Fibroblast of lung (primary cell): ENCODE measurements at regions not wholly inside any gene's neighbourhood (a gene's known extent, or its start where the extent isn't known, plus 50 kb on each side); places are given as distances from the start of the nearest gene placed in this dataset.

Experiments
- EZH2 ChIP-seq: IDR thresholded peaks from 2 replicates; pipeline ENCODE4 v1.5.1; 2012; ENCODE audit warnings: low read length, control low read depth, mild to moderate bottlenecking; ENCODE audit errors: missing control alignments
- TF ChIP-seq, protein P1 (sequence below), 2 donors: IDR thresholded peaks in 1 of 2; conservative IDR thresholded peaks in 1 of 2; 1 replicate in 1 of 2; 2 replicates in 1 of 2; pipeline ENCODE4 v1.5.1; 2011 to 2012; ENCODE audit warnings: low read length in 2 of 2, control low read depth in 1 of 2, inconsistent platforms in 1 of 2, low read depth in 1 of 2, mild to moderate bottlenecking in 1 of 2

DNA sequence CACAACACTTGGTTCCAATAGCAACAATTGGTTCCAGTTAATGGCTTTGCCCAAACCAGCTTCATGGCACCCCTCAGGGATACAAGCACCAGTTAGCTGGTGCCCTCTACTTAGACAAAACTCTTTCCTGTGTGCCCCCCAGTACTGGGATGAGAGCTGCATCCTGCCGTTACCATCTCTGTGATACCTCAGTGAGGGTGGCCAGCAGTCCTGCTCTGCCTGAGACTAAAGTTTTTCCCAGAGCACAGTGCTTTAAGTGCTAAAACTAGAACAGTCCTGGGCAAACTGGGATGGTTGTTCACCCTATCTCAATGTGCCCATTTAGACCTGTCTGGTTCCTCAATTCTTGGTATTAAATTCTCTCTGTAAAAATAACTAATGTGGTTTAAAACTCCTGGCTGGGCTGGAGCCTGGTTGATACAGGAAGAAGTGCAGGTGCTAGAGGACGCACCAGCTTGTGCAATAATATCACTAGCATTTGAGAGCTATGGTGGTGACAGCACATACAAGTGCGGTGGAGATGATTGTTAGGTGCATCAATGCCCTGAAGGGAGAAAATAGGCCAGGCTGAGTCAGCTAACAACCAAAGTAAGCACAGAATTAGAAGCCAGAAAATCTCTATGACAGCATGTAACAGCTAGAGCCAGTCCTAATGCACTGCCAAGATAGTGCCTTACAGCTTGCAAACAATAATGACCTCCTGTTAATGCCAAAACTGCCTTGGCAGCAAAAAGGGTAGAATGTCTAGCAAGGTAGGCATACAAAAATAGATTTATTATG, 179.8 kb upstream of the GALNT2 start:
- TF ChIP-seq, protein P1, sequence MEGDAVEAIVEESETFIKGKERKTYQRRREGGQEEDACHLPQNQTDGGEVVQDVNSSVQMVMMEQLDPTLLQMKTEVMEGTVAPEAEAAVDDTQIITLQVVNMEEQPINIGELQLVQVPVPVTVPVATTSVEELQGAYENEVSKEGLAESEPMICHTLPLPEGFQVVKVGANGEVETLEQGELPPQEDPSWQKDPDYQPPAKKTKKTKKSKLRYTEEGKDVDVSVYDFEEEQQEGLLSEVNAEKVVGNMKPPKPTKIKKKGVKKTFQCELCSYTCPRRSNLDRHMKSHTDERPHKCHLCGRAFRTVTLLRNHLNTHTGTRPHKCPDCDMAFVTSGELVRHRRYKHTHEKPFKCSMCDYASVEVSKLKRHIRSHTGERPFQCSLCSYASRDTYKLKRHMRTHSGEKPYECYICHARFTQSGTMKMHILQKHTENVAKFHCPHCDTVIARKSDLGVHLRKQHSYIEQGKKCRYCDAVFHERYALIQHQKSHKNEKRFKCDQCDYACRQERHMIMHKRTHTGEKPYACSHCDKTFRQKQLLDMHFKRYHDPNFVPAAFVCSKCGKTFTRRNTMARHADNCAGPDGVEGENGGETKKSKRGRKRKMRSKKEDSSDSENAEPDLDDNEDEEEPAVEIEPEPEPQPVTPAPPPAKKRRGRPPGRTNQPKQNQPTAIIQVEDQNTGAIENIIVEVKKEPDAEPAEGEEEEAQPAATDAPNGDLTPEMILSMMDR (conservative IDR thresholded peaks at IDR 0.05 in 1 of 2, IDR thresholded peaks at IDR 0.05 in 1 of 2; ENCODE audit: low read depth in 1 of 2, low read length in 2 of 2), result no peak
- TF ChIP-seq EZH2, result no peak
